ENCODE measurements at regions not wholly inside any gene's neighbourhood (a gene's known extent, or its start where the extent isn't known, plus 50 kb on each side); places are given as distances from the start of the nearest gene placed in this dataset.

GRCh38 chr1:69513601-69514000 lies 54.1 kb upstream of the LRRC7 start:
- no peak for DNase-seq (ENCODE audit: low spot score)
